ENCODE measurements at regions not wholly inside any gene's neighbourhood (a gene's known extent, or its start where the extent isn't known, plus 50 kb on each side); places are given as distances from the start of the nearest gene placed in this dataset.

DNA sequence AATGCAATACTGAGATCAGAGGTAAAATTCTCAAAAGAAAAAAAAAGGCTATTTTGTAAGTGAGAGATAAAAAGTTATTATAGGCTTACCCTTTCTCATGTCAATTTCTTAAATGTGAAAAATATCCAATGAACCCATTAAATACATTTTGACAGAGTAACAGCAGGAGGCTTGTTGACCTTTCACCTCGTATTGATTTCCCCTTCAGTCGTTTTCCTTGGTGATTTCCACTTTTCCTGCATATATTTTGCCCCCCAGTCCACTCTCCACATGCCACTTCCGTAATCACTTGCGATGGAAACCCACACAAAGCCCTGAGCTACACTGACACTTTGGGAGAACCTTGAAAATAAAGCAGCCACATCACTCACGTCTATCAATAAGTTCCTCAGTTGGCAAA is 248.1 kb upstream of the OBI1 start:
- Histone ChIP-seq H3K36me3 (ENCODE audit: insufficient read depth, low read length) (no peaks in the 10 kb centered on the region), H3K9ac (ENCODE audit: low read depth, low read length, poor library complexity, severe bottlenecking) (no peak overlapping the region), H3K4me3 (ENCODE audit: low read length, poor library complexity, severe bottlenecking) (no peak overlapping the region), H3F3A (ENCODE audit: low read depth) (no peaks in the 10 kb centered on the region), H3K4me1 (ENCODE audit: insufficient read depth, low read length, poor library complexity, severe bottlenecking) (no peaks in the 10 kb centered on the region), H3K27me3 (ENCODE audit: insufficient read depth, low read length, poor library complexity, severe bottlenecking) (no peaks in the 10 kb centered on the region), H3K79me2 (ENCODE audit: insufficient read depth, low read length) (no peaks in the 10 kb centered on the region), H2AFZ (ENCODE audit: low read length) (no peak overlapping the region), H3K9me2 (replicated peaks; ENCODE audit: low read depth, low read length) (no peaks in the 10 kb centered on the region), H4K20me1 (ENCODE audit: insufficient read depth, low read length, poor library complexity, severe bottlenecking) (no peaks in the 10 kb centered on the region), H3K4me2 (ENCODE audit: low read depth, low read length, poor library complexity, severe bottlenecking) (no peak overlapping the region), H3K9me3 (ENCODE audit: insufficient read depth, low read depth, low read length) (no peaks in the 10 kb centered on the region)
- no peak for TF ChIP-seq EZH2phosphoT487 (IDR thresholded peaks at IDR 0.05; ENCODE audit: borderline replicate concordance)
- TF ChIP-seq, protein P1, sequence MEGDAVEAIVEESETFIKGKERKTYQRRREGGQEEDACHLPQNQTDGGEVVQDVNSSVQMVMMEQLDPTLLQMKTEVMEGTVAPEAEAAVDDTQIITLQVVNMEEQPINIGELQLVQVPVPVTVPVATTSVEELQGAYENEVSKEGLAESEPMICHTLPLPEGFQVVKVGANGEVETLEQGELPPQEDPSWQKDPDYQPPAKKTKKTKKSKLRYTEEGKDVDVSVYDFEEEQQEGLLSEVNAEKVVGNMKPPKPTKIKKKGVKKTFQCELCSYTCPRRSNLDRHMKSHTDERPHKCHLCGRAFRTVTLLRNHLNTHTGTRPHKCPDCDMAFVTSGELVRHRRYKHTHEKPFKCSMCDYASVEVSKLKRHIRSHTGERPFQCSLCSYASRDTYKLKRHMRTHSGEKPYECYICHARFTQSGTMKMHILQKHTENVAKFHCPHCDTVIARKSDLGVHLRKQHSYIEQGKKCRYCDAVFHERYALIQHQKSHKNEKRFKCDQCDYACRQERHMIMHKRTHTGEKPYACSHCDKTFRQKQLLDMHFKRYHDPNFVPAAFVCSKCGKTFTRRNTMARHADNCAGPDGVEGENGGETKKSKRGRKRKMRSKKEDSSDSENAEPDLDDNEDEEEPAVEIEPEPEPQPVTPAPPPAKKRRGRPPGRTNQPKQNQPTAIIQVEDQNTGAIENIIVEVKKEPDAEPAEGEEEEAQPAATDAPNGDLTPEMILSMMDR (conservative IDR thresholded peaks at IDR 0.05; ENCODE audit: low read length): no peak

DNA sequence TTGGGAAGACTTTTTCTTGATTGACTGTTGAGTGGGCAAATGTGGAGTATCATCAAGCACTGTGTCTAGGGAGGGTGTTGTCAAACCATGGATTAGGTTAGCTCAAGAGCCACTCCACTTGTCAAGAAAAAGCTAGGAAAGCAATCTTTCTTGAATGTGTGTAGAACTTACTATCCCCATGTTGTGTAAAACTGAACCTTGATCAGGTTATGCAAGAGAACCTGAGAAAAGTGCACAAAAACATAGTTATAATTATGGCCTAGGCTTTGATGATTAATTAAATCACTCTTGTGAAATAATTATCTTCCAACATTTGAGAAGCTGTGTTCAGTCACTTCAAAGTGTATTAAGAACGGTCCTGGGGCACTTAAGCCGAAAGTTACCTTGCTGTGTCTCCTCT is 238.2 kb upstream of the OBI1 start:
- no peak overlapping the region for H3K9ac ChIP-seq (ENCODE audit: low read depth, low read length, poor library complexity, severe bottlenecking)
- TF ChIP-seq, protein P1 (conservative IDR thresholded peaks at IDR 0.05; ENCODE audit: low read length): no peak
- H3K9me2 ChIP-seq (replicated peaks; ENCODE audit: low read depth, low read length): no peaks in the 10 kb centered on the region
- no peaks in the 10 kb centered on the region for H3K4me1 ChIP-seq (ENCODE audit: insufficient read depth, low read length, poor library complexity, severe bottlenecking)
- H3K9me3 ChIP-seq (ENCODE audit: insufficient read depth, low read depth, low read length): no peaks in the 10 kb centered on the region
- H4K20me1 ChIP-seq (ENCODE audit: insufficient read depth, low read length, poor library complexity, severe bottlenecking): no peaks in the 10 kb centered on the region
- no peaks in the 10 kb centered on the region for H3K36me3 ChIP-seq (ENCODE audit: insufficient read depth, low read length)
- H3K27me3 ChIP-seq (ENCODE audit: insufficient read depth, low read length, poor library complexity, severe bottlenecking): no peaks in the 10 kb centered on the region
- no peaks in the 10 kb centered on the region for H3K79me2 ChIP-seq (ENCODE audit: insufficient read depth, low read length)
- no peak overlapping the region for H2AFZ ChIP-seq (ENCODE audit: low read length)
- no peak overlapping the region for H3K4me2 ChIP-seq (ENCODE audit: low read depth, low read length, poor library complexity, severe bottlenecking)
- H3K4me3 ChIP-seq (ENCODE audit: low read length, poor library complexity, severe bottlenecking): no peak overlapping the region
- H3F3A ChIP-seq (ENCODE audit: low read depth): no peaks in the 10 kb centered on the region

DNA sequence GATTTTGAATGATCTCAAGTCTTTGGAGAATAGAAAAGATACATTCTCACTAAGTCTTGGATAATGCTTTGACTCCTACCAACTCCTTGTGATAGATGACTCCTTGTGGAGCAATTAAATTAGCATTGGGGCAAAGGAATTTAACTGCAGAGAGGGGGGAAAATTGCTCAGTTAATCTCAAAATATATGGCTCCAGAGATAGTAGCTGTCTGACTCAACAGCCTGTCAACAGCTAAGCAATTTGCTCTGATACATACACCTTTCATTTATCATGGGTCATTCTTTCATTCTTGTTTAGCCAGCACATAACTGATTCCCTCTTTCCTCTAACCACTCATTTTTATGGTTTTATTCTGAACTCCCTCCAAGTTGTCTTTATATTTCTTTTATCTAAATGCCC is 225.6 kb upstream of the OBI1 start:
- Histone ChIP-seq H3K4me2 (ENCODE audit: low read depth, low read length, poor library complexity, severe bottlenecking) (no peak overlapping the region), H3K9me3 (ENCODE audit: insufficient read depth, low read depth, low read length) (no peaks in the 10 kb centered on the region), H3K4me3 (ENCODE audit: low read length, poor library complexity, severe bottlenecking) (no peak overlapping the region), H3K9ac (ENCODE audit: low read depth, low read length, poor library complexity, severe bottlenecking) (no peak overlapping the region), H3F3A (ENCODE audit: low read depth) (no peaks in the 10 kb centered on the region), H2AFZ (ENCODE audit: low read length) (no peak overlapping the region), H3K4me1 (ENCODE audit: insufficient read depth, low read length, poor library complexity, severe bottlenecking) (no peaks in the 10 kb centered on the region), H3K9me2 (replicated peaks; ENCODE audit: low read depth, low read length) (no peaks in the 10 kb centered on the region), H3K27me3 (ENCODE audit: insufficient read depth, low read length, poor library complexity, severe bottlenecking) (no peaks in the 10 kb centered on the region), H3K36me3 (ENCODE audit: insufficient read depth, low read length) (no peaks in the 10 kb centered on the region), H4K20me1 (ENCODE audit: insufficient read depth, low read length, poor library complexity, severe bottlenecking) (no peaks in the 10 kb centered on the region), H3K79me2 (ENCODE audit: insufficient read depth, low read length) (no peaks in the 10 kb centered on the region)
- no peak for TF ChIP-seq EZH2phosphoT487 (IDR thresholded peaks at IDR 0.05; ENCODE audit: borderline replicate concordance)
- TF ChIP-seq, protein P1 (conservative IDR thresholded peaks at IDR 0.05; ENCODE audit: low read length): no peak
